GM12864 (cell line): ENCODE measurements at regions not wholly inside any gene's neighbourhood (a gene's known extent, or its start where the extent isn't known, plus 50 kb on each side); places are given as distances from the start of the nearest gene placed in this dataset.

Source experiments
- DNase-seq: peaks from one replicate; pipeline ENCODE4 v3.0.0-alpha.2; 2011; ENCODE audit warnings: low read depth
- H3K4me3 ChIP-seq: 2 replicates; pipeline ENCODE4 v1.5.1; 2011; ENCODE audit warnings: mild to moderate bottlenecking, low read depth, low read length, control low read depth
- CTCF ChIP-seq: IDR thresholded peaks from 2 replicates; pipeline ENCODE4 v1.5.1; 2011; ENCODE audit warnings: low read depth, mild to moderate bottlenecking, moderate library complexity, low read length, control low read depth, inconsistent platforms; ENCODE audit errors: missing control alignments

- TF ChIP-seq CTCF: no peak
- no peak for DNase-seq
- no peak overlapping the region for H3K4me3 ChIP-seq
These were observed 1009.1 kb upstream of the SEMA6D start for GRCh38 chr15:46708226-46708625.

- no peak overlapping the region for H3K4me3 ChIP-seq
- no peak for DNase-seq
- TF ChIP-seq CTCF: no peak
These were observed 1007.7 kb upstream of the SEMA6D start for GRCh38 chr15:46709460-46710083.

DNA sequence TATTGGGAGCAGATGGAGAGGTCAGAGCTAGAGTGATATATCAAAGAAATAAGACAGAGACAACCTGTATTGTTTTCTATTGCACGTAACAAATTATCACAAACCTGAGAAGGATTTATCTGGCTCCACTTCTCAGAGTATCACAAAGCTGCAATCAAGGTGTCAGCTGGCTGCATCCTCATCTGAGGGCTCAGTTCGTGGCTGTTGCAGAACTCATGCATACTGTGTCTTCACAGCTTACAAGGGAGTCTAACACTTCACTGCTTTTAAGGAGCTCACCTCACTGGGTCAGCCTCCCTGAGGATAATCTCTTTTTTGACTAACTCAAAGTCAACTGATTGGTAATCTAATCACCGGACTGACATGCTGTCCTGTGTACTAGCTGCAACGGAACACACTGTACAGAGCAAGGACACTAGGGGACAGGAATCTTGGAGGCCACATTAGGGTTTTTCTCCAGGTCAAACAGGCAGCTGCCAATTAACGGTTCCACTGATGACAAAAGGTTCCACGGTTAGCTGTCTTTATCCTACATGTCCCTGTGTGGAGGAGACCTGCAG, 1006.8 kb upstream of the SEMA6D start:
- TF ChIP-seq CTCF: no peak
- H3K4me3 ChIP-seq: no peak overlapping the region
- DNase-seq: no peak

- TF ChIP-seq CTCF: no peak
- H3K4me3 ChIP-seq: no peak overlapping the region
- DNase-seq: no peak
These were observed 1004.3 kb upstream of the SEMA6D start for GRCh38 chr15:46713045-46713444.

- TF ChIP-seq CTCF: no peak
- H3K4me3 ChIP-seq: no peak overlapping the region
- no peak for DNase-seq
These were observed 1002.4 kb upstream of the SEMA6D start for GRCh38 chr15:46714950-46715349.

- no peak for TF ChIP-seq CTCF
- no peak for DNase-seq
- H3K4me3 ChIP-seq: no peak overlapping the region
These were observed 994.0 kb upstream of the SEMA6D start for GRCh38 chr15:46723308-46723707.

- no peak overlapping the region for H3K4me3 ChIP-seq
- no peak for TF ChIP-seq CTCF
- no peak for DNase-seq
These were observed 985.2 kb upstream of the SEMA6D start for GRCh38 chr15:46732060-46732459.
